Muscle layer of duodenum (tissue), 2 donors: ENCODE measurements at regions not wholly inside any gene's neighbourhood (a gene's known extent, or its start where the extent isn't known, plus 50 kb on each side); places are given as distances from the start of the nearest gene placed in this dataset.

Source experiments
- H3K27ac ChIP-seq: one replicate; pipeline ENCODE4 v1.7.0; 2013; ENCODE audit warnings: mild to moderate bottlenecking, low read length
- H3K27me3 ChIP-seq: one replicate; pipeline ENCODE4 v1.7.0; 2013; ENCODE audit warnings: low read depth, mild to moderate bottlenecking, control low read depth, low read length
- H3K36me3 ChIP-seq, 2 donors: one replicate each; pipeline ENCODE4 v1.7.0; 2013; ENCODE audit warnings: low read length in 2 of 2, control low read depth in 1 of 2, mild to moderate bottlenecking in 1 of 2; ENCODE audit not compliant: insufficient read depth in 2 of 2, control insufficient read depth in 1 of 2
- H3K4me1 ChIP-seq, 2 donors: one replicate each; pipeline ENCODE4 v1.7.0; 2013; ENCODE audit warnings: low read length in 2 of 2, mild to moderate bottlenecking in 2 of 2, control low read depth in 1 of 2, moderate library complexity in 1 of 2; ENCODE audit not compliant: insufficient read depth in 2 of 2, control insufficient read depth in 1 of 2
- H3K4me3 ChIP-seq, 2 donors: one replicate each; pipeline ENCODE4 v1.7.0; 2013; ENCODE audit warnings: low read length in 2 of 2, low read depth in 1 of 2, mild to moderate bottlenecking in 1 of 2
- H3K9me3 ChIP-seq, 2 donors: one replicate each; pipeline ENCODE4 v1.7.0; 2013; ENCODE audit warnings: low read length in 2 of 2, control low read depth in 1 of 2, mild to moderate bottlenecking in 1 of 2; ENCODE audit not compliant: control insufficient read depth in 1 of 2
- donor health status: healthy.

GRCh38 chr19:28332886-28333285 lies 880.1 kb downstream of the UQCRFS1 start:
- no peaks in the 10 kb centered on the region for H3K4me1 ChIP-seq
- H3K36me3 ChIP-seq: no peaks in the 10 kb centered on the region
- H3K9me3 ChIP-seq: peaks cover 0 to 8% of the 10 kb centered on the region in 2 donors
- no peak overlapping the region for H3K27ac ChIP-seq
- H3K27me3 ChIP-seq: no peaks in the 10 kb centered on the region
- no peak overlapping the region for H3K4me3 ChIP-seq

- H3K4me3 ChIP-seq: no peak overlapping the region
These were observed 880.6 kb downstream of the UQCRFS1 start for GRCh38 chr19:28332351-28332750.

GRCh38 chr19:28331596-28331995 lies 881.4 kb downstream of the UQCRFS1 start:
- no peaks in the 10 kb centered on the region for H3K4me1 ChIP-seq
- H3K27ac ChIP-seq: no peak overlapping the region
- peaks cover 0 to 4% of the 10 kb centered on the region in 2 donors for H3K9me3 ChIP-seq
- no peak overlapping the region for H3K4me3 ChIP-seq
- no peaks in the 10 kb centered on the region for H3K36me3 ChIP-seq
- H3K27me3 ChIP-seq: no peaks in the 10 kb centered on the region

More at GRCh38 chr19:28332351-28332750, 880.6 kb downstream of the UQCRFS1 start:
- Histone ChIP-seq H3K9me3 (peaks cover 0 to 4% of the 10 kb centered on the region in 2 donors), H3K4me1 (no peaks in the 10 kb centered on the region), H3K27ac (no peak overlapping the region), H3K36me3 (no peaks in the 10 kb centered on the region), H3K27me3 (no peaks in the 10 kb centered on the region)

GRCh38 chr19:28330831-28331230 lies 882.1 kb downstream of the UQCRFS1 start:
- H3K9me3 ChIP-seq: peaks cover 0 to 4% of the 10 kb centered on the region in 2 donors
- H3K36me3 ChIP-seq: no peaks in the 10 kb centered on the region
- H3K4me3 ChIP-seq: no peak overlapping the region
- H3K27ac ChIP-seq: no peak overlapping the region
- H3K27me3 ChIP-seq: no peaks in the 10 kb centered on the region
- H3K4me1 ChIP-seq: no peaks in the 10 kb centered on the region

GRCh38 chr19:28329429-28329828 lies 883.5 kb downstream of the UQCRFS1 start:
- Histone ChIP-seq H3K9me3 (peaks cover 0 to 4% of the 10 kb centered on the region in 2 donors), H3K4me3 (no peak overlapping the region), H3K27ac (no peak overlapping the region), H3K36me3 (no peaks in the 10 kb centered on the region), H3K4me1 (no peaks in the 10 kb centered on the region), H3K27me3 (no peaks in the 10 kb centered on the region)

- Histone ChIP-seq H3K4me1 (no peaks in the 10 kb centered on the region), H3K27me3 (no peaks in the 10 kb centered on the region), H3K4me3 (no peak overlapping the region), H3K9me3 (peaks cover 0 to 4% of the 10 kb centered on the region in 2 donors), H3K36me3 (no peaks in the 10 kb centered on the region), H3K27ac (no peak overlapping the region)
These were observed 885.0 kb downstream of the UQCRFS1 start for GRCh38 chr19:28327905-28328304.

- no peaks in the 10 kb centered on the region for H3K4me1 ChIP-seq
- H3K27ac ChIP-seq: no peak overlapping the region
- peaks cover 0 to 4% of the 10 kb centered on the region in 2 donors for H3K9me3 ChIP-seq
- H3K36me3 ChIP-seq: no peaks in the 10 kb centered on the region
- no peaks in the 10 kb centered on the region for H3K27me3 ChIP-seq
- H3K4me3 ChIP-seq: no peak overlapping the region
These were observed 886.2 kb downstream of the UQCRFS1 start for GRCh38 chr19:28326746-28327145.

- Histone ChIP-seq H3K27me3 (no peaks in the 10 kb centered on the region), H3K4me3 (no peak overlapping the region), H3K4me1 (no peaks in the 10 kb centered on the region), H3K27ac (no peak overlapping the region), H3K9me3 (peaks cover 0 to 3% of the 10 kb centered on the region in 2 donors), H3K36me3 (no peaks in the 10 kb centered on the region)
These were observed 888.5 kb downstream of the UQCRFS1 start for GRCh38 chr19:28324275-28325060.

- no peaks in the 10 kb centered on the region for H3K4me1 ChIP-seq
These were observed 890.0 kb downstream of the UQCRFS1 start for GRCh38 chr19:28322945-28323344.

GRCh38 chr19:28322491-28322890 lies 890.5 kb downstream of the UQCRFS1 start:
- Histone ChIP-seq H3K36me3 (no peaks in the 10 kb centered on the region), H3K9me3 (no peaks in the 10 kb centered on the region), H3K4me3 (no peak overlapping the region), H3K27ac (no peak overlapping the region), H3K4me1 (no peaks in the 10 kb centered on the region), H3K27me3 (no peaks in the 10 kb centered on the region)

More at GRCh38 chr19:28322945-28323344, 890.0 kb downstream of the UQCRFS1 start:
- no peaks in the 10 kb centered on the region for H3K36me3 ChIP-seq
- H3K4me3 ChIP-seq: no peak overlapping the region
- no peak overlapping the region for H3K27ac ChIP-seq
- no peaks in the 10 kb centered on the region for H3K9me3 ChIP-seq
- H3K27me3 ChIP-seq: no peaks in the 10 kb centered on the region

- Histone ChIP-seq H3K9me3 (no peaks in the 10 kb centered on the region), H3K36me3 (no peaks in the 10 kb centered on the region), H3K27ac (no peak overlapping the region), H3K27me3 (no peaks in the 10 kb centered on the region), H3K4me3 (no peak overlapping the region), H3K4me1 (no peaks in the 10 kb centered on the region)
These were observed 893.0 kb downstream of the UQCRFS1 start for GRCh38 chr19:28319918-28320317.

GRCh38 chr19:28319227-28319626 lies 893.7 kb downstream of the UQCRFS1 start:
- no peak overlapping the region for H3K4me3 ChIP-seq
- H3K27ac ChIP-seq: no peak overlapping the region
- no peaks in the 10 kb centered on the region for H3K9me3 ChIP-seq
- H3K36me3 ChIP-seq: no peaks in the 10 kb centered on the region
- H3K27me3 ChIP-seq: no peaks in the 10 kb centered on the region
- peaks cover 0 to 3% of the 10 kb centered on the region in 2 donors for H3K4me1 ChIP-seq
